Type B pancreatic cell (in vitro differentiated cells): ENCODE measurements at regions not wholly inside any gene's neighbourhood (a gene's known extent, or its start where the extent isn't known, plus 50 kb on each side); places are given as distances from the start of the nearest gene placed in this dataset.

Experiments
- DNase-seq: peaks from one replicate; pipeline ENCODE4 v3.0.0; 2021; ENCODE audit warnings: mixed read lengths; ENCODE audit not compliant: unreplicated experiment; ENCODE audit errors: extremely low spot score
- H3K27ac Mint-ChIP-seq: 2 replicates; pipeline ENCODE4 v1.8.0; 2021; ENCODE audit warnings: mild to moderate bottlenecking, mixed read lengths
- H3K27me3 Mint-ChIP-seq: 2 replicates; pipeline ENCODE4 v1.8.0; 2021; ENCODE audit warnings: mixed read lengths
- H3K36me3 Mint-ChIP-seq: 2 replicates; pipeline ENCODE4 v1.8.0; 2021; ENCODE audit warnings: mixed read lengths
- H3K4me1 Mint-ChIP-seq: one replicate; pipeline ENCODE4 v1.8.0; 2021; ENCODE audit warnings: mixed read lengths; ENCODE audit not compliant: unreplicated experiment
- H3K4me3 Mint-ChIP-seq: 2 replicates; pipeline ENCODE4 v1.8.0; 2021; ENCODE audit warnings: mild to moderate bottlenecking, mixed read lengths
- H3K9me3 Mint-ChIP-seq: 2 replicates; pipeline ENCODE4 v1.8.0; 2021; ENCODE audit warnings: mixed read lengths
- CTCF ChIP-seq: fragments of 200-600 bp; sonication (generic); conservative IDR thresholded peaks from 2 replicates; pipeline ENCODE4 v1.5.0; 2021; ENCODE audit warnings: antibody characterized with exemption, mild to moderate bottlenecking

DNA sequence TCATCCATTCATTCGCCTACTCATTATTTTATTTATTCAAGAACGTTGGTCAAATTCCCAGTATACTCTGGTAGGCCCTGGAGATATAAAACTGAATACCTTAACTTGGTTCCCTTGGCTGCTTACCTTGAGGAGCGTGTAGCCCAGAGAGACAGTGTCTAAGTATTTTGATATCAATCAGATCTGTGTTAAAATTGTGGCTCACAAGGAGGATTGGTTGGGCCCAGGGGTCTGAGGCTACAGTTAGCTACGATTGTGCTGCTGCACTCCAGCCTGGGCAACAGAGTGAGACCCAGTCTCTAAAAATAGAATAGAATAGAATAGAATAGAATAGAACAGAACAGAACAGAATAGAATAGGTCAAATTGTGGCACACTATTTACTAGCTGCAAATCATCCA, 438.4 kb downstream of the ADAMTS20 start:
- DNase-seq = no peak
- no peak overlapping the region for H3K4me3 Mint-ChIP-seq

GRCh38 chr12:43113135-43113534, 438.9 kb downstream of the ADAMTS20 start:
- H3K27ac Mint-ChIP-seq = no peak overlapping the region
- H3K36me3 Mint-ChIP-seq = no peaks in the 10 kb centered on the region
- no peak for DNase-seq
- peaks cover 26% of the 10 kb centered on the region for H3K4me1 Mint-ChIP-seq
- TF ChIP-seq CTCF = peak; percentile 52
- H3K4me3 Mint-ChIP-seq = no peak overlapping the region
- H3K9me3 Mint-ChIP-seq = peaks cover 7% of the 10 kb centered on the region
- no peaks in the 10 kb centered on the region for H3K27me3 Mint-ChIP-seq

More for the DNA sequence above, 438.4 kb downstream of the ADAMTS20 start:
- Mint-ChIP-seq H3K36me3 (no peaks in the 10 kb centered on the region), H3K27me3 (no peaks in the 10 kb centered on the region), H3K9me3 (peaks cover 4% of the 10 kb centered on the region), H3K4me1 (peaks cover 22% of the 10 kb centered on the region), H3K27ac (no peak overlapping the region)
- no peak for TF ChIP-seq CTCF

DNA sequence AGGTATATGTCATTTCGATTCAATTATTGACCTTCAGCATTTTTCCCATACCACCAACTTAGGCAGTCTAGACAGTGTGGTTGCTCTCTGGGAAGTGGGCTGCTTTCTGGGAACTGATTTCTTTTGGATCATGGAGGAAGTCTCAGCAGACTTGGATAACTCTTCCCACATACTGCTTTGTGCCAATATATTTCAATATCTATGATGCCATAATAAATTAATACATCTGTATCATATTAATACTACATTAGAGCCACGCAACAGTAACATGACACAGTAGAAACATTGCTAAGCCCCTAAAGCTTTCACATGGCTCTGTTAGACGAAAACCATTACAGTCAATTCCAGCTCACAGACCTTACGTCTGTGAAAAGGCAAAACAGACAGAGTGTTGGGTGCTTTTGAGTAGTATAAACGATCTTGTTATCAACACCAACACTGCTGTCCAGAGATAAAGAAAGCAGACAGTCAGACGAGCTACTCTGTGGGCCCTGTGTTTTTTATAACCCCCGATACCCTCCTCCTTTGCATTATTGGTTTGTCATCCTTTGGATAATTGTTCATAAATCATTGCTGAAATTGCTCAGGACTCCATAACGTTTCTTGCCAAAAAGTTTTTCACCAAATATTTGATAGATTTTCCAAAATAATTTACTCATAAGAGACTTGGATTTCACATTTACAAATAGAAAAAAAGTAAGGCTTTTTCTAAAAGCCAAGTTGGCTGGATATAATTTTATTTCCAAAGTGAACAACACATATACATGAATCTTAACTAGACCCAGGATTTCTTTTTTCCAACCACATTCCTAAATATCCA, 439.7 kb downstream of the ADAMTS20 start:
- Mint-ChIP-seq H3K4me3 (no peak overlapping the region), H3K27me3 (no peaks in the 10 kb centered on the region), H3K9me3 (peaks cover 7% of the 10 kb centered on the region), H3K27ac (no peak overlapping the region), H3K4me1 (peaks cover 30% of the 10 kb centered on the region), H3K36me3 (no peaks in the 10 kb centered on the region)
- no peak for TF ChIP-seq CTCF
- no peak for DNase-seq

GRCh38 chr12:43111608-43112007, 440.4 kb downstream of the ADAMTS20 start:
- peaks cover 7% of the 10 kb centered on the region for H3K9me3 Mint-ChIP-seq
- no peak for TF ChIP-seq CTCF
- no peaks in the 10 kb centered on the region for H3K27me3 Mint-ChIP-seq
- no peak overlapping the region for H3K4me3 Mint-ChIP-seq
- H3K4me1 Mint-ChIP-seq = peaks cover 31% of the 10 kb centered on the region
- no peak overlapping the region for H3K27ac Mint-ChIP-seq
- no peaks in the 10 kb centered on the region for H3K36me3 Mint-ChIP-seq
- no peak for DNase-seq

DNA sequence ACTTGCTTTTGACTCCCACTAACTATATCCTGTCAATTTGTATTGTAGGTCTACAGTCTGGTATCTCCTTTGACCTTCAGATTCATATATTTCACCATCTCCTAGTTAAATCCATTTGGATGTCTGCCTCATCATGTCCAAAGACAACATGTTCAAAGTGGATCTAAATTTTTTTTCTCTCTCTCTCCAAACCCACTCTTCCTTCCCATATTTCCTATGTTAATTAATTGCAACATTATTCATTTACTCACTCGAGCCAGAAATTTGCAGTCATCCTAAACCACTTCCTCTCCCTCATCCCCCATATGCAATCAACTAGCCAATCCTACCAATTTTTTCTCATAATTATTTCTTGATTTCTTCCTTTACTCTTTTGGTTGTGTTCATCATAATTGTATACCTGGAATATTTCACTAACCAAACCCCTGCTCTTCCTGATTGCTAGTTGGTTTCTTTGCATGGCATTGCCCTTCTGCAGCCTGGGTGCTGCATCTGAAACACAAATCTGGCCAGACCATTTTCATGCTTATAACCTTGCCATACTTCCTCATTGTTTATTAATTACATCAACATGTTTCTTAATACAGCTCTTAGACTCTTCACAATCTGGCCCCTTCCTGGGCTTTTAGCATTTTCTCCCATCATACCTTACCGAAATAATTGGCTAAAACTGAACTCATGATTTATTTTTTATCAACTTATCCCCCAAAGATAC, 442.2 kb downstream of the ADAMTS20 start:
- H3K9me3 Mint-ChIP-seq = peaks cover 7% of the 10 kb centered on the region
- no peaks in the 10 kb centered on the region for H3K27me3 Mint-ChIP-seq
- DNase-seq = no peak
- no peaks in the 10 kb centered on the region for H3K36me3 Mint-ChIP-seq
- H3K4me3 Mint-ChIP-seq = no peak overlapping the region
- no peak for TF ChIP-seq CTCF
- peaks cover 46% of the 10 kb centered on the region for H3K4me1 Mint-ChIP-seq
- no peak overlapping the region for H3K27ac Mint-ChIP-seq
